B cell (primary cell): ENCODE measurements at regions not wholly inside any gene's neighbourhood (a gene's known extent, or its start where the extent isn't known, plus 50 kb on each side); places are given as distances from the start of the nearest gene placed in this dataset.

Source experiments
- ATAC-seq: fragments of 200-7000 bp; cut with Tn5 transposase; one replicate; pipeline ENCODE4 v1.10.0; 2021; ENCODE audit warnings: low read depth, mild to moderate bottlenecking, moderate number of reproducible peaks, moderate library complexity
- CTCF ChIA-PET: fragments of 350-600 bp; sonication (Branson Sonifier 250); formaldehyde crosslinking; loops from one replicate; lab custom pipeline; 2021; ENCODE audit warnings: antibody characterized with exemption, inconsistent platforms; lab: Charles Lee
- POLR2A ChIA-PET: fragments of 350-600 bp; sonication (Branson Sonifier 250); formaldehyde crosslinking; loops from one replicate; lab custom pipeline; 2021; ENCODE audit warnings: antibody characterized with exemption; lab: Charles Lee
- DNase-seq: peaks from one replicate; pipeline ENCODE4 v3.0.0; 2013
- H2AFZ ChIP-seq: 2 replicates; pipeline ENCODE4 v1.6.1; 2012; ENCODE audit warnings: mild to moderate bottlenecking, low read depth, low read length; ENCODE audit not compliant: insufficient read depth, poor library complexity, severe bottlenecking
- H3K27ac ChIP-seq, 2 donors: 1 replicate in 1 of 2; 2 replicates in 1 of 2; pipeline ENCODE4 v1.5.1; 2012 to 2013; ENCODE audit warnings: low read length in 2 of 2, mild to moderate bottlenecking in 2 of 2, moderate library complexity in 1 of 2
- H3K27me3 ChIP-seq, 4 experiments: fragments of 200-600 bp in 1 of 4; sonication (generic) in 1 of 4; replicated peaks in 1 of 4; 1 replicate in 2 of 4; 2 replicates in 2 of 4; pipeline versions ENCODE4 v1.6.1 to v1.7.0; 2013 to 2016; ENCODE audit warnings: low read length in 3 of 4, mild to moderate bottlenecking in 2 of 4, mixed read lengths in 1 of 4, moderate library complexity in 1 of 4; ENCODE audit not compliant: insufficient read depth in 4 of 4, control insufficient read depth in 3 of 4; ENCODE audit errors: control extremely low read depth in 1 of 4
- H3K36me3 ChIP-seq, 2 experiments: replicated peaks in 1 of 2; 1 replicate in 1 of 2; 2 replicates in 1 of 2; pipeline versions ENCODE4 v1.6.1 to v1.7.1; 2013; ENCODE audit warnings: low read length in 1 of 2; ENCODE audit not compliant: insufficient read depth in 2 of 2, control insufficient read depth in 1 of 2; ENCODE audit errors: control extremely low read depth in 1 of 2, extremely low read depth in 1 of 2
- H3K4me1 ChIP-seq, 2 donors: fragments of 200-600 bp in 1 of 2; sonication (generic) in 1 of 2; 1 replicate in 1 of 2; 2 replicates in 1 of 2; pipeline versions ENCODE4 v1.5.1 to v1.6.1; 2013 to 2017; ENCODE audit warnings: low read length in 2 of 2; ENCODE audit not compliant: control insufficient read depth in 2 of 2, insufficient read depth in 2 of 2
- H3K4me2 ChIP-seq: replicated peaks from 2 replicates; pipeline ENCODE3; 2012; ENCODE audit warnings: mild to moderate bottlenecking, low read depth, low read length; ENCODE audit not compliant: poor library complexity, severe bottlenecking
- H3K4me3 ChIP-seq, 5 experiments: fragments of 200-600 bp in 1 of 5; sonication (generic) in 1 of 5; 1 replicate in 3 of 5; 2 replicates in 2 of 5; pipeline versions ENCODE4 v1.5.1 to v1.7.0; 2011 to 2016; ENCODE audit warnings: low read length in 4 of 5, mild to moderate bottlenecking in 4 of 5, low read depth in 2 of 5, control low read depth in 1 of 5, moderate library complexity in 1 of 5; ENCODE audit not compliant: insufficient read depth in 1 of 5; ENCODE audit errors: control extremely low read depth in 1 of 5, extremely low read depth in 1 of 5
- H3K79me2 ChIP-seq: fragments of 200-600 bp; sonication (generic); one replicate; pipeline ENCODE4 v1.6.0; 2016; ENCODE audit warnings: low read length; ENCODE audit not compliant: control insufficient read depth, insufficient read depth
- H3K9ac ChIP-seq: fragments of 200-600 bp; sonication (generic); 2 replicates; pipeline ENCODE4 v1.6.1; 2017; ENCODE audit warnings: mild to moderate bottlenecking, low read length, moderate library complexity
- H3K9me3 ChIP-seq, 3 donors: one replicate each; pipeline versions ENCODE4 v1.6.1 to v1.7.1; 2013; ENCODE audit warnings: low read length in 2 of 3; ENCODE audit not compliant: control insufficient read depth in 2 of 3, insufficient read depth in 1 of 3; ENCODE audit errors: control extremely low read depth in 1 of 3
- H4K20me1 ChIP-seq: 2 replicates; pipeline ENCODE4 v1.6.0; 2012; ENCODE audit warnings: mild to moderate bottlenecking, low read length; ENCODE audit not compliant: insufficient read depth, control insufficient read depth, poor library complexity, severe bottlenecking
- H3K27ac Mint-ChIP-seq: one replicate; pipeline ENCODE4 v1.8.0; 2021; ENCODE audit warnings: mixed read lengths
- H3K27me3 Mint-ChIP-seq: one replicate; pipeline ENCODE4 v1.8.0; 2021; ENCODE audit warnings: mixed read lengths
- H3K4me1 Mint-ChIP-seq: one replicate; pipeline ENCODE4 v1.8.0; 2021; ENCODE audit warnings: mixed read lengths
- H3K4me3 Mint-ChIP-seq: one replicate; pipeline ENCODE4 v1.8.0; 2021; ENCODE audit warnings: mixed read lengths
- H3K9me3 Mint-ChIP-seq: one replicate; pipeline ENCODE4 v1.8.0; 2022; ENCODE audit warnings: mixed read lengths; ENCODE audit not compliant: insufficient read depth
- CTCF ChIP-seq: fragments of 200-600 bp; IDR thresholded peaks from one replicate; pipeline ENCODE4 v1.8.0; 2022; ENCODE audit warnings: antibody characterized with exemption, mild to moderate bottlenecking
- EZH2 ChIP-seq: IDR thresholded peaks from 2 replicates; pipeline ENCODE4 v1.6.1; 2012; ENCODE audit warnings: borderline replicate concordance, low read depth, mild to moderate bottlenecking, moderate library complexity, low read length; ENCODE audit not compliant: insufficient read depth, poor library complexity, severe bottlenecking
- WGBS: methylation state at CpG from one replicate; pipeline ENCODE4 v1.1.5; 2013; ENCODE audit warnings: missing lambda C conversion rate; ENCODE audit not compliant: insufficient coverage; 5-methylcytosine and 5-hydroxymethylcytosine counted together
- intact Hi-C: fragments of 100-400 bp; cut with micrococcal nuclease; formaldehyde crosslinking; loops from one replicate; pipeline ENCODE4 v1.10.0; 2022

- 93% methylated on average over 3 of the region's 5 CpGs for WGBS
- no peaks in the 10 kb centered on the region for H3K27me3 Mint-ChIP-seq
- Histone ChIP-seq H3K79me2 (no peaks in the 10 kb centered on the region), H3K27me3 (no peaks in the 10 kb centered on the region), H2AFZ (no peak overlapping the region), H3K9me3 (no peaks in the 10 kb centered on the region), H3K4me3 (no peak overlapping the region), H3K4me1 (no peaks in the 10 kb centered on the region), H3K36me3 (no peaks in the 10 kb centered on the region), H3K27ac (no peak overlapping the region), H4K20me1 (no peaks in the 10 kb centered on the region), H3K9ac (no peak overlapping the region), H3K4me2 (no peak overlapping the region)
- no peak for TF ChIP-seq EZH2
- no peak for TF ChIP-seq CTCF
- intact Hi-C loops: no loop called here
- DNase-seq: no peak
- ChIA-PET CTCF (no interaction called here), POLR2A (no interaction called here)
- H3K4me3 Mint-ChIP-seq: no peak overlapping the region
- no peaks in the 10 kb centered on the region for H3K9me3 Mint-ChIP-seq
- no peak overlapping the region for H3K27ac Mint-ChIP-seq
- no peaks in the 10 kb centered on the region for H3K4me1 Mint-ChIP-seq
- ATAC-seq: no peak
Measured at GRCh38 chr21:38177919-38178652, 78.7 kb upstream of the KCNJ15 start.

- CTCF ChIA-PET: no interaction called here
- no peak overlapping the region for H2AFZ ChIP-seq
Measured at GRCh38 chr21:38178653-38179470, 77.9 kb upstream of the KCNJ15 start.

More at GRCh38 chr21:38178653-38179470, 77.9 kb upstream of the KCNJ15 start:
- Histone ChIP-seq H3K4me1 (no peaks in the 10 kb centered on the region), H3K36me3 (no peaks in the 10 kb centered on the region), H3K27me3 (no peaks in the 10 kb centered on the region), H3K9ac (no peak overlapping the region), H3K27ac (no peak overlapping the region), H3K4me2 (no peak overlapping the region), H3K79me2 (no peaks in the 10 kb centered on the region), H3K9me3 (no peaks in the 10 kb centered on the region), H3K4me3 (no peak overlapping the region), H4K20me1 (no peaks in the 10 kb centered on the region)
- DNase-seq (no peak), ATAC-seq (no peak)
- Mint-ChIP-seq H3K27me3 (no peaks in the 10 kb centered on the region), H3K4me3 (no peak overlapping the region), H3K27ac (no peak overlapping the region), H3K4me1 (no peaks in the 10 kb centered on the region), H3K9me3 (no peaks in the 10 kb centered on the region)
- 89% methylated on average over 6 of the region's 6 CpGs for WGBS
- TF ChIP-seq EZH2 (no peak), CTCF (no peak)
- POLR2A ChIA-PET: no interaction called here
- intact Hi-C loops: no loop called here
